T-helper 17 cell (primary cell): ENCODE measurements at regions not wholly inside any gene's neighbourhood (a gene's known extent, or its start where the extent isn't known, plus 50 kb on each side); places are given as distances from the start of the nearest gene placed in this dataset.

Experiments used
- ATAC-seq: fragments of 150-1000 bp; cut with Tn5 transposase; 2 replicates; pipeline ENCODE4 v1.10.0; 2021; ENCODE audit warnings: mild to moderate bottlenecking, moderate library complexity
- DNase-seq, 3 donors: peaks; one replicate each; pipeline versions ENCODE4 v3.0.0 to v3.0.0-alpha.2; 2020 to 2021
- H3K9me3 ChIP-seq: one replicate; pipeline ENCODE4 v1.7.0; 2013; ENCODE audit warnings: low read length, mild to moderate bottlenecking; ENCODE audit not compliant: control insufficient read depth, poor library complexity, severe bottlenecking
- H3K27ac Mint-ChIP-seq: one replicate; pipeline ENCODE4 v1.8.0; 2022; ENCODE audit warnings: mild to moderate bottlenecking, moderate library complexity, mixed read lengths
- H3K27me3 Mint-ChIP-seq: one replicate; pipeline ENCODE4 v1.8.0; 2022; ENCODE audit warnings: mixed read lengths
- H3K36me3 Mint-ChIP-seq: one replicate; pipeline ENCODE4 v1.8.0; 2022; ENCODE audit warnings: low read depth, mixed read lengths
- H3K4me1 Mint-ChIP-seq: one replicate; pipeline ENCODE4 v1.8.0; 2022; ENCODE audit warnings: mild to moderate bottlenecking, mixed read lengths
- H3K4me3 Mint-ChIP-seq: one replicate; pipeline ENCODE4 v1.8.0; 2022; ENCODE audit warnings: mild to moderate bottlenecking, moderate library complexity, mixed read lengths

- Mint-ChIP-seq H3K4me3 (no peak overlapping the region), H3K27me3 (peaks cover 60% of the 10 kb centered on the region), H3K27ac (no peak overlapping the region), H3K36me3 (no peaks in the 10 kb centered on the region), H3K4me1 (no peaks in the 10 kb centered on the region)
- H3K9me3 ChIP-seq = no peaks in the 10 kb centered on the region
- DNase-seq (no peak), ATAC-seq (no peak)
These were observed 53.8 kb upstream of the LMO4 start for GRCh38 chr1:87274851-87275250.

- no peak for ATAC-seq
- no peak for DNase-seq
- H3K4me3 Mint-ChIP-seq = no peak overlapping the region
- no peaks in the 10 kb centered on the region for H3K4me1 Mint-ChIP-seq
- peaks cover 61% of the 10 kb centered on the region for H3K27me3 Mint-ChIP-seq
- no peaks in the 10 kb centered on the region for H3K9me3 ChIP-seq
- H3K36me3 Mint-ChIP-seq = no peaks in the 10 kb centered on the region
- H3K27ac Mint-ChIP-seq = no peak overlapping the region
These were observed 49.7 kb upstream of the LMO4 start for GRCh38 chr1:87278825-87279535.
